ENCODE measurements at regions not wholly inside any gene's neighbourhood (a gene's known extent, or its start where the extent isn't known, plus 50 kb on each side); places are given as distances from the start of the nearest gene placed in this dataset.

DNA sequence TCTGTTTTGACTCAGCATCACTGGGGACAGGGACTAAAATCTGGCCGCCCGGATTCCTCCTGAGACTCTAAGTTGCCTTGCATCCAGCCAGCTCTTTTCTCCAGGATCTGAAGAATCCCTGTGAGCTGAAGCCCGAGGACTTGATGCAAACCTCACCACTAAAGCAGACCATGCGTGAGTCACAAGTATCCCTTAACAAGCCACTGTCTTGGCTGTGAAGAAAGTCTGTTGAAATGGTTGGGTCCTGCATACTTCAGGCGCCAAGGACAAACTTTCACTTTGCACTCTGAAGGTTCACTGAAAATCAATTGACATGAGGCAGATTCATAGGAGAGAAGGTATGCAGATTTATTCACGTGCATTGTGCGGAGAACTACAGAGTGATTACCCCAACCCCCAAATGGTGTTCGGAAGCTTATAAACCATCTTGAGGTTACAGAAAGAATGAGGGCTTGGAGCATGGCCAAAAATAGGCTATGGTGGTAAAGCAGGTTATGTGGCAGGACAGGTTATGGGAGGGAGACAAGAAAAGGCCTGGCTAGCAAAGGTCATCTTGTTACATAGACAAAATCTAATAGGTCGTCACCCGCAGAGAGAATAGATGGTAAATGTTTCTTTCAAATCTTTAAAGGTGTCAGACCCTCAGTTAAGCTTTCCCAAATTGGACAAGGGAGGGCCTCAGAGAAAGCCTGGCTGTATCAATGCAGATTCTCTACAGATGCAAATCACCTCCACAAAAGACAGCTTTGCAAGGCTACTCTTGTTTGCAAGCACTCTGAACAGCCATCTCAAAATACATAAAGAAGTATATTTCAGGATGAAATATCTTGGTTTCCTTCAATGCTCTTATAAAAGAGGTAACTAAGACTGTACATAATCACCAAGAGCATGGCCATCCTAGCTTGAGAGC is 126.3 kb upstream of the PLAAT1 start:
- CTCF ChIA-PET (ENCODE audit: low intra/inter-chr PET ratio), result no interaction called here
- Histone ChIP-seq H3K4me1 (replicated peaks in 1 of 2; ENCODE audit: control insufficient read depth in 2 of 2, insufficient read depth in 2 of 2, low read length in 2 of 2) (no peaks in the 10 kb centered on the region), H3K9me3 (replicated peaks; ENCODE audit: control insufficient read depth, insufficient read depth, low read depth, low read length) (no peaks in the 10 kb centered on the region), H3K27me3 (ENCODE audit: control insufficient read depth in 2 of 2, insufficient read depth in 2 of 2, low read length in 2 of 2) (no peaks in the 10 kb centered on the region), H3K79me2 (ENCODE audit: control insufficient read depth, insufficient read depth, low read length) (no peaks in the 10 kb centered on the region), H3K36me3 (ENCODE audit: control insufficient read depth, insufficient read depth, low read length) (no peaks in the 10 kb centered on the region), H3K4me2 (ENCODE audit: insufficient read depth, low read length) (no peak overlapping the region), H2AFZ (ENCODE audit: low read depth, low read length) (no peak overlapping the region), H3K4me3 (no peak overlapping the region), H3K9ac (ENCODE audit: insufficient read depth in 1 of 2, low read depth in 2 of 2, low read length in 2 of 2) (no peak overlapping the region), H4K20me1 (replicated peaks; ENCODE audit: control insufficient read depth, insufficient read depth, low read length) (no peaks in the 10 kb centered on the region), H3K27ac (ENCODE audit: extremely low read depth, low read depth, low read length) (no peak overlapping the region), H3K9me1 (ENCODE audit: control insufficient read depth, insufficient read depth, low read length) (no peaks in the 10 kb centered on the region)
- DNase-seq (ENCODE audit: extremely low read depth in 1 of 4, low spot score in 3 of 4) (no peak), FAIRE-seq (no peak), ATAC-seq (no peak)
- in situ Hi-C loops (cut with MboI) (no loop called here), intact Hi-C loops (cut with micrococcal nuclease) (no loop called here)
- no TSS peak for BruUV-seq (replicated peaks)
- TF ChIP-seq MAFG (tag; conservative IDR thresholded peaks at IDR 0.05) (no peak), ZEB2 (IDR thresholded peaks at IDR 0.05) (no peak), EP300 (IDR thresholded peaks at IDR 0.05; ENCODE audit: low read length) (no peak), NR2F6 (CRISPR knock-in tag; IDR thresholded peaks at IDR 0.05) (no peak), SMAD1 (IDR thresholded peaks at IDR 0.05; ENCODE audit: low read depth, low read length, partially characterized antibody) (no peak), POLR2AphosphoS2 (IDR thresholded peaks at IDR 0.05; ENCODE audit: low read length) (no peak), RUNX1 (IDR thresholded peaks at IDR 0.05; ENCODE audit: low read depth) (no peak), PURB (CRISPR knock-in tag; IDR thresholded peaks at IDR 0.05; ENCODE audit: low read depth) (no peak), CREBBP (IDR thresholded peaks at IDR 0.05; ENCODE audit: low read depth, low read length) (no peak), RFX1 (IDR thresholded peaks at IDR 0.05) (no peak), NCOA1 (IDR thresholded peaks at IDR 0.05; ENCODE audit: low read depth) (no peak), GABPB2 (CRISPR knock-in tag; conservative IDR thresholded peaks at IDR 0.05) (no peak), KAT8 (IDR thresholded peaks at IDR 0.05; ENCODE audit: low read depth) (no peak), GABPA (tag; conservative IDR thresholded peaks at IDR 0.05; ENCODE audit: low read depth) (no peak)
- TF ChIP-seq, protein P1, sequence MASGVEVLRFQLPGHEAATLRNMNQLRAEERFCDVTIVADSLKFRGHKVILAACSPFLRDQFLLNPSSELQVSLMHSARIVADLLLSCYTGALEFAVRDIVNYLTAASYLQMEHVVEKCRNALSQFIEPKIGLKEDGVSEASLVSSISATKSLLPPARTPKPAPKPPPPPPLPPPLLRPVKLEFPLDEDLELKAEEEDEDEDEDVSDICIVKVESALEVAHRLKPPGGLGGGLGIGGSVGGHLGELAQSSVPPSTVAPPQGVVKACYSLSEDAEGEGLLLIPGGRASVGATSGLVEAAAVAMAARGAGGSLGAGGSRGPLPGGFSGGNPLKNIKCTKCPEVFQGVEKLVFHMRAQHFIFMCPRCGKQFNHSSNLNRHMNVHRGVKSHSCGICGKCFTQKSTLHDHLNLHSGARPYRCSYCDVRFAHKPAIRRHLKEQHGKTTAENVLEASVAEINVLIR (CRISPR knock-in tag; IDR thresholded peaks at IDR 0.05), result no peak
- TF ChIP-seq, protein P2, sequence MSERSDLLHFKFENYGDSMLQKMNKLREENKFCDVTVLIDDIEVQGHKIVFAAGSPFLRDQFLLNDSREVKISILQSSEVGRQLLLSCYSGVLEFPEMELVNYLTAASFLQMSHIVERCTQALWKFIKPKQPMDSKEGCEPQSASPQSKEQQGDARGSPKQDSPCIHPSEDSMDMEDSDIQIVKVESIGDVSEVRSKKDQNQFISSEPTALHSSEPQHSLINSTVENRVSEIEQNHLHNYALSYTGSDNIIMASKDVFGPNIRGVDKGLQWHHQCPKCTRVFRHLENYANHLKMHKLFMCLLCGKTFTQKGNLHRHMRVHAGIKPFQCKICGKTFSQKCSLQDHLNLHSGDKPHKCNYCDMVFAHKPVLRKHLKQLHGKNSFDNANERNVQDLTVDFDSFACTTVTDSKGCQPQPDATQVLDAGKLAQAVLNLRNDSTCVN (CRISPR knock-in tag; IDR thresholded peaks at IDR 0.05), result no peak
- under 1% methylated on average over 10 of the region's 10 CpGs for WGBS (ENCODE audit: insufficient coverage, low coverage, missing lambda C conversion rate)
- POLR2A ChIA-PET, result no interaction called here
